ENCODE measurements at regions not wholly inside any gene's neighbourhood (a gene's known extent, or its start where the extent isn't known, plus 50 kb on each side); places are given as distances from the start of the nearest gene placed in this dataset.

- no peak for DNase-seq (ENCODE audit: low spot score in 2 of 2)
- H3K27me3 ChIP-seq: no peaks in the 10 kb centered on the region
- H3K9me3 ChIP-seq: no peaks in the 10 kb centered on the region
Observed at GRCh38 chr21:27803571-27803970, 836.7 kb upstream of the ADAMTS5 start.

GRCh38 chr21:27802816-27803475 is 836.1 kb upstream of the ADAMTS5 start:
- Histone ChIP-seq H3K4me3 (no peak overlapping the region), H3K4me1 (no peaks in the 10 kb centered on the region), H3K9me3 (no peaks in the 10 kb centered on the region), H3K27me3 (no peaks in the 10 kb centered on the region), H3K27ac (no peak overlapping the region), H3K36me3 (no peaks in the 10 kb centered on the region)
- DNase-seq (ENCODE audit: low spot score in 2 of 2): no peak
- TF ChIP-seq CTCF (IDR thresholded peaks at IDR 0.05): peak in 2 of 3 experiments; percentile 16 to 36
- intact Hi-C loops (cut with DNase I): no loop called here

More at GRCh38 chr21:27803571-27803970, 836.7 kb upstream of the ADAMTS5 start:
- TF ChIP-seq CTCF (IDR thresholded peaks at IDR 0.05): no peak
- Histone ChIP-seq H3K27ac (no peak overlapping the region), H3K36me3 (no peaks in the 10 kb centered on the region), H3K4me3 (no peak overlapping the region), H3K4me1 (no peaks in the 10 kb centered on the region)
- intact Hi-C loops (cut with DNase I): no loop called here

GRCh38 chr21:27799861-27800260 is 833.0 kb upstream of the ADAMTS5 start:
- Histone ChIP-seq H3K9me3 (no peaks in the 10 kb centered on the region), H3K27ac (no peak overlapping the region), H3K4me3 (no peak overlapping the region), H3K4me1 (no peaks in the 10 kb centered on the region), H3K27me3 (no peaks in the 10 kb centered on the region), H3K36me3 (no peaks in the 10 kb centered on the region)
- intact Hi-C loops (cut with DNase I): no loop called here
- no peak for TF ChIP-seq CTCF (IDR thresholded peaks at IDR 0.05)
- no peak for DNase-seq (ENCODE audit: low spot score in 2 of 2)

GRCh38 chr21:27796106-27796505 is 829.2 kb upstream of the ADAMTS5 start:
- intact Hi-C loops (cut with DNase I): no loop called here
- TF ChIP-seq CTCF (IDR thresholded peaks at IDR 0.05): no peak
- no peaks in the 10 kb centered on the region for H3K9me3 ChIP-seq
- DNase-seq (ENCODE audit: low spot score in 2 of 2): no peak
- no peak overlapping the region for H3K27ac ChIP-seq
- no peaks in the 10 kb centered on the region for H3K27me3 ChIP-seq
- H3K4me1 ChIP-seq: no peaks in the 10 kb centered on the region
- H3K4me3 ChIP-seq: no peak overlapping the region
- no peaks in the 10 kb centered on the region for H3K36me3 ChIP-seq

GRCh38 chr21:27795418-27795817 is 828.5 kb upstream of the ADAMTS5 start:
- intact Hi-C loops (cut with DNase I): no loop called here
- Histone ChIP-seq H3K27ac (no peak overlapping the region), H3K36me3 (no peaks in the 10 kb centered on the region), H3K27me3 (no peaks in the 10 kb centered on the region), H3K4me3 (no peak overlapping the region), H3K9me3 (no peaks in the 10 kb centered on the region), H3K4me1 (no peaks in the 10 kb centered on the region)
- no peak for TF ChIP-seq CTCF (IDR thresholded peaks at IDR 0.05)
- DNase-seq (ENCODE audit: low spot score in 2 of 2): no peak

GRCh38 chr21:27793901-27794300 is 827.0 kb upstream of the ADAMTS5 start:
- TF ChIP-seq CTCF (IDR thresholded peaks at IDR 0.05): no peak
- Histone ChIP-seq H3K27me3 (no peaks in the 10 kb centered on the region), H3K4me1 (no peaks in the 10 kb centered on the region), H3K4me3 (no peak overlapping the region), H3K36me3 (no peaks in the 10 kb centered on the region), H3K9me3 (no peaks in the 10 kb centered on the region), H3K27ac (no peak overlapping the region)
- no peak for DNase-seq (ENCODE audit: low spot score in 2 of 2)
- intact Hi-C loops (cut with DNase I): no loop called here
